ELF-1 (cell line): ENCODE measurements at regions not wholly inside any gene's neighbourhood (a gene's known extent, or its start where the extent isn't known, plus 50 kb on each side); places are given as distances from the start of the nearest gene placed in this dataset.
"Not testable (repeated sequence)": the region's sequence is repeated elsewhere in the genome, so short reads cannot be mapped to it uniquely, and the experiment has no call there.

Experiments used
- DNase-seq: peaks from one replicate; pipeline ENCODE4 v3.0.0-alpha.2; 2016; ENCODE audit warnings: low read depth, low spot score

DNA sequence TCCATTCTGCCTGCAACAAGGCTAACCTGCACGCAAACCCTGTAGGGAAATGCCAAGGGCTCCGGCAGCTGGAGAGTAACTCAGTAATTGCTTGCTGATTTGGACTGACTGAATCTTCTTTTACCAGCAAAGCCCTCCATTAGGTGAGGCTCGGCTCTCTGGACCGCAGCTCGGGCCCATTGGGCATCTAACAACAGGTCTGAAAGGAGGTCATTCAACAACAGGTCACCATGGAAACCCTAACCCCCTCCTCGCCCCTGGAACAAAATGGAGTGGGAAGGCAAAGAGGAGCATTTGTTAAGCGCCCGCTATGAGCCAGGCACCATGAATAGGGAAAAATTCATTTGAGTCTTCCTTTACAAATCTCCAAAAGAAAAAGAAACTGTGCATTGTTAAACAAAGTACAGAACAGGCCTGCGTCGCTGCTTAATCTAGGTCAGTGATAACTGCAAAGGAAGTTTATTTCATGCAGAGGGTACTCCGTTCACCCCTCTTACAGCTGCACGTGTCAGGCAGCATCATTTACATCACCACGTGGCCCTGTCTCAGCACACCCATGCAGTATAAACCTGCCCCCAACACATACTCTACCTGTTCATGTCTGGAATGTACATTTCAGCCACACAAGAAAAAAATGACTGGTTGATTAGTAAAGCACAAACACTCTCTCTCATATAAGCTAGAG, 248.8 kb upstream of the NEBL start:
- no peak for DNase-seq

DNA sequence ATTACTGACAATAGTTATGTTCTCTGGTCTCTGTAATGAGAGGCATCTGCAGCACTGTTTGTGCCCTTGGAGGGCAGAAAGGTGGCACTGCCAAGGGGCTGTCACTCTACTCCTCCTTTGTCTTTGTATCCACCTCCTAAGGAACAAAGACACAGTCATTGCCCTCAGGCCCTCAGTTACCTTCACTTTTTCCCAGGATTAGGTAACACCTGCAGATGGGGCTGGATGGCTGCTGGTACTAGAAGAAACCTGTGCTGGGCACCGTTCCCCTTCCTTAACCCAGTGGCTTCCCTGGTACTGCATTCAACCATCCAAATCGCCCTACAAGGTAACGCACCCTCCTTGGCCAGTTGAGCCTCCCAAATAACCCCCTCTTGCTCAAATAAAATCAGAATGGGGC, 246.9 kb upstream of the NEBL start:
- DNase-seq: peak; percentile 51

DNA sequence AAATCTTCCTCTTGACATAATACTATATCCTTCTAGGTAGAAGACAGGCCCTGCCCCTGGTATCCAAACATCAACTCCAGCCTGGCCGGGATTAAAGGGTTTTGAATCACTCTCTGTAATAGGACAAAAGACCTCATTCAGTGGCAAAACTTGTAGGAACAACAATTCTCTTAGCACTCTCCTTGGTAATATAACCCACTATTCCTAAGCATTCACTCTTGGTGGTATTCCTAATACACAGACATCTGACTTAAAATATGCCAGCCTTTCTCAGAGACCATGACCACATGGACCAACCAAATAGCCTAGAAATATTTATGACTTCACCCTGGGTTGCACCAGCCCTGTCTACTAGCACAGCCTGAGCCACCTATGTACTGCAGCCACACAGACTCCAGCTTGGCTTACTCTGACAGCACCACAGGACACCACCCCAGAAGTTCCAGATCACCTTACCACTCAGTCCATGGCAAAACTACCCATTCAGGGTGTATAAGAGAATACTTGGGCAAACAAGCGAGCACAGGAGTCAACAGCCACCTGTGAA, 244.9 kb upstream of the NEBL start:
- DNase-seq: no peak

DNA sequence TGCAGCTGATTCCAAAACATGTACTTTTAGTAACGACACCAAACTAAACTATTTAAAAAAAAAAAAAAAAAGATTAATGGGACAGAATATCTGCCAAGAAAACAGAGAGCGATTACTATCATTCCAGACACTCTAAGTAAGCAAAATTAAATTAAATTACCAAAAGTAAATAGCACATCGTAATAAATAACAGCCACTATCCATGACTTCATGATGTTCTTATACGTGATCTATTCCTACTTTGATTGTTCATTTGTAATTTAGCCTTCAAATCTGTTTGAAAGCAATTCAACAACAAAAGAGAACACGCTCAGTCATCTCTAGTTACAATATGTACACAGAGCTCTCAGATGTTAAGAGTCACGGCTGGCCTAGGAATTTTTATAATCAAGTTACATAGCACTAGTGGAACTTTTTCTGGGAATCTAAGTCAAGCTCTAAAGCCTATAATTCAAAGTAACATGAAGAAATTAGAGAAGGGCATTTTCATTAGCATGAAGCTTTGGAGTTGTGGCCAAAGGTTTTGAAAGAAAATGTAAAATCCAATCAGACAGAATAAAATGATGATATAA, 241.7 kb upstream of the NEBL start:
- DNase-seq: no peak

DNA sequence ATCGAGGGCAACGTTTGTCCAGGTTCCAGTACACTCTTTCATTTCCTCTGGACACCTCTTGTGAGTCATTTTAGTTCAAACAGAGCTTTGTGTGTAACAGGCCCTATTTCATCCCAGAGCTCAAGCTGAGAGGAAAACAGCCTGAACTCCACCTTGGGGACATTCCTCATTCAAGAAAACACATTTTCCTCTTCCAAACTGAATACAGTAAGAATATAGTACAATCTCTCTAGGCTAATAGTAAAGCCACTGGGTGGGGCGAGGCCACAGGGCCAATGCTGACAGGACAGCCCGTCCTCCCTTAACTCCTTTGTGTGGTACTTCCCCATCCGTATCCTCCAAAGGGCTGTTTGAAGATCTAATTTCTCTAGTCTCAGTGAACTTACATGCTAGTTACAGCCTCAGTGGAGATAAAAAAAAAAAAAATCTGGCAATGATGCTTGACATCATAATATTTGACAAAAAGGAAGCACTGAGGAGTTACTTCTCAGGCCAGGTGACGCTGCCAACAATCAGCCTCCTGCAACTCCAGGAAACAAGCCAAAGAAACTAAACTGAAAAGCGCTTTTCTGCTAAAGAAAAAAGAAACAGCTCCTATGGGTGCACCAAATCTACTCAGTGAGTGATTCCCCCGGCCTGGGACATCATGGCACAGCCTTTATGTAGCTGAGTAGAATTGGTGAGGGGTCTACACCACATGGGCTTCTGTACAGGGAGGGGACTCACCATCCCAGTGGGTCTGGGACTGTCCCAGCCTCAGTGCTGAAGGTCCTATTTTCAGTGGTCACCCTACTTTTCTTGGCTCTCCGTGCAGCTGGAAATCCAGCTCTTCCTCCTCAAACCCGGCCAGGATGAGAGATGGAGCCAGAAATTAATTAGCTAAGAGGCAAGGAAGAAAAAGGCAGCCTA, 238.2 kb upstream of the NEBL start:
- no peak for DNase-seq

DNA sequence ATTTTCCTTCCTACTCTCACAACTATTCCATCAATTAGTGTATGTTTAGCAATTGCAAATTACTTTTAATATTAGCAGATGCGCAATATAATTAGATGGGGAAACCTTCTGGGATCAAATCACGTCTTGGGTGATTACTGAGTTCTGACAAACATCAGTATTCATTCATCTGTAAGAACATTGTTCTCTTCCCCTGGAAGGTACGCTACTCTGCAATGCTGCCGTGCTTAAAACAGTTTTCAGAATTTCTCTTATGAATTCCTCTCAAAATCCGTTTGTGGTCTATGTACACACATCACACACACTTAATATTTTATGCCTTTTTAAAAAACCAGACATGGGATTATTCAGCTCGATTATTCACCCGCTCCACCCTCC, 237.5 kb upstream of the NEBL start:
- no peak for DNase-seq

DNA sequence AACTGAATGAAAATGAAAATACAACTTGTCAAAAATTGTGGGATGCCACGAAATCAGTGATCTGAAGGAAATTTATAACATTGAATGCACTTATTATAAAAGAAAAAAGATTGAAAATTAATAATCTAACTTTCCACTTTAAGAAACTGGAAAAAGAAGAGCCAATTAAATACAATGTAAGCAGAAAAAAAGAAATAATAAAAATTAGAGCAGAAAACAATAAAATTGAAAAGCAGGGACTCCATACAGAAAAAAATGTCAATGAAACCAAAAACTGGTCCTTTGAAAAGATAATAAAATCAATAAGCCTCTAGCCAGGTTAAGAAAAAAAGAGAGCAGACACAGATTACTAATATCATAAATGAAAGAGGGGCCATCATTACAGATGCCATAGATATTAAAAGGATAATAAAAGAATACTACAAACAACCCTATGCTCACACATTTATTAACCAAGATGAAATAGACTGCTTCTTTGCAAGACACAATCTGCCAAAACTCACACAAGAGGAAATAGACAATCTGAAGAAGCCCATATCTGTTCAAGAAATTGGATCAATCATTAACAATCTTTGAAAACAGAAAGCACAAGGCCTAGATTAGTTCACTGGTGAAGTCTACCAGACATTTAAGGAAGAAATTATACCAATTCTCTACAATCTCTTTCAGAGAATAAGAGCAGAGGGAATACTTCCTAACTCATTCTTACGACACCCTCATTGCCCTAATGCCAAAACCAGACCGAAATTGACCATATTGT, 233.8 kb upstream of the NEBL start:
- no peak for DNase-seq

DNA sequence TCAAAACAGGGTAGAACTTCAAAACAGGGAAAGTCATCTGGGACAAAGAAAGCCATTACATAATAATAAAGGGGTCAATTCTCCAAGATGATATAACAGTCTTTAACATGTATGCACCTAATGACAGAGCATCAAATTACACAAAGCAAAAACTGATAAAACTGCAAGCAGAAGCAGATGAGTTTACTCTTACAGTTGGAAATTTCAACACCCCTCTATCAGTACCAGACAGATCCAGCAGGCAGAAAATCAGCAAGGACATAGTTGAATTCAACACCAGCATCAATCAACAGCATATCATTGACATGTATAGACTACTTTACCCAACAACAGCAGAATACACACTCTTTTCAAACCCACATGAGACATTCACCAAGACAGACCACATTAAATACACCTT, 233.0 kb upstream of the NEBL start:
- DNase-seq: no peak

DNA sequence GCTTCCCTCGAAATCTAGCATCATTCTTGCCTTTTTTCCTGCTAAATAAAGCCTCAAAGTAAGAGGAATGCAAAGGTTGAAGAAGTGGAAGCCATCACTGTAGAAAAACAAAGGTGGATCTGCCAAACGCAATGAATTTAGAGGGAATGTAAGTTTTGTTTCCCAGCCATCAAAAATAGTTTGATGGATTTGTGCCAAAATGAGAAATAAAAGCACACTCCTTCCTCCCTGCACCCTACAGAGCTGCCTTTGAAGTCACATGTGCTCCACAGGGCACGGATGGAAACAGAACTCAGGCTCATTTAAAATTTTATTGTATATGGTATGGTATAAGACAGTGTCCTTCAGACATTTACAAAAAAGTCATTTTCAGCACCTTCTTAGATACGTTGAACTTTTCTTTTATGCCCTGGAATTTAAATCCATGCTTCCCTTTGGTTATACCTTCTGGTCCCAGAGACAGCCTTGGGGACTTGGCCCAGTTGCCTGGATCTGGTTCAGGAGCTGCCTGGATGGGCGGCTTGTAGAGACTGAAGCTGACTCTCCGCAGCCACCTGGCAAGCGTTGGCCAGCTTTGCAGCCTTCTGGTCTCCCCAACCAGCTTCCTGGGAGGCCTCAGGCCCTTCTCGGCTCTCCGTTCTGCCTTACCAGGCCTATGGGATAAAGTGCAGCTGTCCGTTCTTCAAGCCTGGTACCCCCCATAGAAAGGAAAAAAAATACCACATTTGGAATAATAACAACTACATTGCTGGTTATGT, 228.5 kb upstream of the NEBL start:
- no peak for DNase-seq

DNA sequence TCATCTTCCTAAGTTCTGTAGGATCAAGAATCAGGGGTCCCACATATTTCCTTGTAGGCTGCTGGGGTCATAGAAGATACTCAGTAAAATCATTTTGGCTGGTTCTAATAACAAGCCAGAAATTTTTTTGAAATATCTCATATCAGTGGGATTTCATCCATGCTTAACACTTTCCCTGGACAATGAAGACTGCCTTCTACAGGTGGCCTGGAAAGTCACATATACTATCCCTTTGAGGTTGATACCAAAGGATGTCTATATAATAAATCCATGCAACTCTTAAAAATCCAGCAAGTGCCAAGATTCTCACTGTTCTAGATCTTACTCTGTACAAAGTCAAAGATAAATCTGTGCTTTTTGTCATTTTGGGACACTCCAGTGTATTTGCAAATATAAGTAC, 225.8 kb upstream of the NEBL start:
- DNase-seq: no peak

DNA sequence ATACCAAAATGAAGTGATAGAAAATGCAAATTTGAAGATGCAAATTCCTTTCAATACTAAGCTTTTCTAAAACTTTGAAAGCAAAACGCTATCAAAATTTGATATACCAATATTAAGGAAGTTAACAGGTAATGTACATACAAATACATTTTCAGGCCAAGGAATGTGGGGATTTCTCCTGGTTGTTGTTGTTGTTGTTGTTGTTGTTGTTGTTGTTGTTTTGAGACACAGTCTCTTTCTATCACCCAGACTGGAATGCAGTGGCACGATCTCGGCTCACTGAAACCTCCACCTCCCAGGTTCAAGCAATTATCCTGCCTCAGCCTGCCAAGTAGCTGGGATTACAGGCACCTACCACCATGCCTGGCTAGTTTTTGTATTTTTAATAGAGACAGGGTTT, 224.7 kb upstream of the NEBL start:
- not testable (repeated sequence) for DNase-seq

DNA sequence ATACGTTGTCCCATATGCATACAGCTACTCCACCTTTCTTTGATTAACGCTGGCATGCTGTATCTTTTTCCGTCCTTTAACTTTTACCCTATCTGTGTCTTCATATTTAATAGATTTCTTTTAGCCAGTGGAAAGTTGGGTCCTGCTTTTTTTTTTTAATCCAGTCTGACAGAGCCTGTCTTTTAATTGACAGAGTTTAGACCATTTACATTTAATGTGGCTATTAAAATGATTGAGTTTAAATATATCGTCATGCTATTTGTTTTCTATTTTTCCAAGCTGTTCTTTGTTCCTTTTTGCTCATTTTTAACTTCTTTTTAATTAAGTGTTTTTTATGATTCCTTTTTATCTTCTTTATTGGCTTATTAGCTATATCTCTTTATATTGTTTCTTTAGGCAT, 217.6 kb upstream of the NEBL start:
- no peak for DNase-seq

DNA sequence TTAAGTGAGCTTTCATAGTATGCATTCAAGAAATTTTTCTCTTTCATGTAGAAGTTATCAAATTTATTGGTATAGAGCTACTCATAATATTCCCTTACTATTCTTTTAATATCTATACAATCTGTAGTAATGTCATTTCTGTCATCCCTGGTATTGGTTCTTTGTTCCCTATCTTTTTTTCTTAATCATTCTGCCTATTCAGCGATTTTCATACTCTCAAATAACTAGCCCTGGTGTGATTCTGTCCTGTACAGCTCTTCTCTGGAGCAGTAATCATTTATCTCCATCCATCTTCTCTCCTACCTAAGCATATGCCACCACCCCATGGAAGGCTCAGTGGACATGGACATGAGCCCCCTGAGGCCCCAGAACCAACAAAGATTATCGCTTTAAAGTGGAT, 213.2 kb upstream of the NEBL start:
- no peak for DNase-seq

DNA sequence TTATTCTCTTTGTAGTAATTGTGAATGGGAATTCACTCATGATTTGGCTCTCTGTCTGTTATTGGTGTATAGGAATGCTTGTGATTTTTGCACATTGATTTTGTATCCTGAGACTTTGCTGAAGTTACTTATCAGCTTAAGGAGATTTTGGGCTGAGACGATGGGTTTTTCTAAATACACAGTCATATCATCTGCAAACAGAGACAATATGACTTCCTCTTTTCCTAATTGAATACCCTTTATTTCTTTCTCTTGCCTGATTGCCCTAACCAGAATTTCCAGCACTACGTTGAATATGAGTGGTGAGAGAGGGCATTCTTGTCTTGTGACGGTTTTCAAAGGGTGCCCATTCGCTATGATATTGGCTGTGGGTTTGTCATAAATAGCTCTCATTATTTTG, 209.8 kb upstream of the NEBL start:
- not testable (repeated sequence) for DNase-seq

DNA sequence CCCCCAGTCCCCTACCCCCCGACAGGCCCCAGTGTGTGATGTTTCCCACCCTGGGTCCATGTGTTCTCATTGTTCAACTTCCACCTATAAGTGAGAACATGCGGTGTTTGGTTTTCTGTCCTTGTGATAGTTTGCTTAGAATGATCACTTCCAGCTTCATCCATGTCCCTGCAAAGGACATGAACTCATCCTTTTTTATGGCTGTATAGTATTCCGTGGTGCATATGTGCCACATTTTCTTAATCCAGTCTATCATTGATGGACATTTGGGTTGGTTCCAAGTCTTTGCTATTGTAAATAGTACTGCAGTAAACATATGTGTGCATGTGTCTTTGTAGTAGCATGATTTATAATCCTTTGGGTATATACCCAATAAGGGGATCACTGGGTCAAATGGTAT, 208.2 kb upstream of the NEBL start:
- DNase-seq: not testable (repeated sequence)

DNA sequence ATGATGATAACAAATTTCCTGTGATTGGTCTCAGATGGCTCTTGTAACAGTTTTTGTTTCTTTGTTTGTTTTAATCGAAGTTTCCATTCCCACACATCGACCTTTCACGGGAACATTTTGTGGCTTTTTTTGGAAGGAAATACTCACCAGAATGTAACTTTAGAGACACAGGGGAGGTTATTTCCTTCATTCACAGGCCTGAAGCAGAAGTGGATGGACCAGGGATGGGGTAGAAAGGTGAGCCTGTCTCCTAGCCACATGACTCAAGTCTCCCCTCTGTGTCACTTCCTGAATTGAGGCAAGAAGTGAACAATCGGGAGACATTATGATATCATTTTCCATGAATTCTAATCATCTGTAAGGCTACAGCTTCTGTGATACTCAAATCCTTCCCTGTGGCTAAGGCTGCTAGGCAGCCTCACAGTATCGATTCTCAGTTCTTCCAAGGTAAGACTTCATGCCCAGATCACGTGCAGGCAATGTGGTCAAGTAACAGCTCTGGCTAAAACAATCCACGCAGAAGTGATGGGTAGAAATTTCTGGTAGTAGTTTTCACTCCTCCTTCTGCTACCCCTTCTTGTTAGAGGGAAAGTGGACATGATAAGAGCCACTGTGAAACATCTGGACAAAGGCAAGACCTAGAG, 203.9 kb upstream of the NEBL start:
- no peak for DNase-seq

DNA sequence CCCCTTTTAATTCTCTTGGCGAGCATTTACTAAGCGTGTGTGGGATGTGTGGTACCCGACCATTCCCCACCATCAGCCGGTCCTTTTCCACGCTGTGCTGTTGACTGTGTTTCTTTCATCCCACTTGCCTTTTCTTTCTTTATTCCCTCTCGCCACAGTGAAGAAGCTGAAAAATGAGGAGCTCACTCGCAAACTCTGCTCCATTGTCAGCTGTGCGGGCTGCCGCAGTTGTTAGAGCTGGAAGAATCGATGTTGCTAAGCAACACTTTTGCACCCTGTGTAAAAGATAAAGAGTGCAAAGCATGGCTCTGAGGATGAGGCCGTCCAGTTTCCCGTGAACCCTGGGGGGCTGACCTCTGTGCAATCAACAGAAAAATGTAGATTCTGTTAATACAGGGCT, 203.1 kb upstream of the NEBL start:
- no peak for DNase-seq

DNA sequence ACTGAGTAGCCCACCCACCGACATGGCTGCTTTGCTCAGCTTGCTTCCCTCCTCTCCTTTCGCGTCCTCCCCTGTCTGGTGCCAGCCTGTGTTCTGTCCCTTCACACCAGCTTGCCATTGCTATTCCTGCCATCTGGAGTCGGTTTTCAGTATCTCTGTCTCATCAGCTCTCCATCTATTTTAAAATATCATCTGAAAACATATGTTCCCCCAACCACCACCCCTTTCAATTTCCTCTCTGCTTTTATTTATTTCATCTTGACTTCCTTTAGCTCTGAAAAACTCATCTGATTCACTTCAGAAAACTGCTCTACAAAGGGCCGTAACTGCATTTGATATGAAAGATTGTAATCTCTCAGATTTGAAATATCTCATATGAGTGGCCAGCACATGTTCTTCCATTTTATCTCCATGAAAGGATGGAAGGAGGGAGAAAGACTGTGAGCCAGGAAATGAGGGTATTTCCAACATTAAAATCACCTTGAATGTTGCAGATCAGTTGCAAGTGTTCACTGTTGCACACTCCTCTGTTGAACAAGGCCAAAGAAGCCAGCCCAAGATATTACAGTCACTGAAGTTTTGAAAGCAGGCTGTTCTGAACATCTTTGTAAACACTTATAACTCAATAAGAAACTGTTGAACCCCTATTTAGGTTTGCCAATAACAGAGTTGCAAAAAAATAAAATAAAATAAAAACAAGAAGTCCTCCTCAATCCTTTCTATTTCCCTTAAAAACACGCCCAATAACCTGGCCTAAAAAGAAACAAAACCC, 202.4 kb upstream of the NEBL start:
- DNase-seq: no peak

DNA sequence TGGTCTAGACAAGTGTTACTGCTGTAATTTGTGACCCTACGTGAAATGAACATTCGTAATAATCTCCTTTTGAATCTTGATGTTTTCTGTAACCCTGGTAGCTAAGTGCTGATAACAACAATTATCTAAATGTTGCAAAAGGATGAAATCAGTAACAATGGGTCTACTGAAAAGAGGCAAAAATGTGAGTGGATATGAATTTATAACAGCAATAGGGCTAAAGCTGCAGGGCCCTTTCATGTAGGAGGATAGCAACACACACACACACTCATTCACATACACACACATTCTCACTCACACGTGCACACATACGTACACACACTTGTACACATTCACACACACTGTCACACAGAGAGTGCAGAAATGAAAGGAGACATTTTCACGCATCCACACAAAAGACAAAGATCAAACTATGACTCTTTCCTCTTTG, 200.8 kb upstream of the NEBL start:
- DNase-seq: no peak
